Common myeloid progenitor, CD34-positive (primary cell): ENCODE measurements at regions not wholly inside any gene's neighbourhood (a gene's known extent, or its start where the extent isn't known, plus 50 kb on each side); places are given as distances from the start of the nearest gene placed in this dataset.

Experiments used
- CTCF ChIA-PET: fragments of 350-600 bp; sonication (Branson Sonifier 250); formaldehyde crosslinking; loops from one replicate; lab custom pipeline; 2021; ENCODE audit warnings: antibody characterized with exemption; lab: Charles Lee
- POLR2A ChIA-PET: fragments of 350-600 bp; sonication (Branson Sonifier 250); formaldehyde crosslinking; loops from one replicate; lab custom pipeline; 2021; ENCODE audit warnings: antibody characterized with exemption; lab: Charles Lee
- DNase-seq, 3 donors: peaks; one replicate each; pipeline versions ENCODE4 v3.0.0 to v3.0.0-alpha.2; 2013
- H3K27ac ChIP-seq, 2 experiments: 1 replicate in 1 of 2; 2 replicates in 1 of 2; pipeline ENCODE4 v1.7.0; 2013; ENCODE audit warnings: inconsistent platforms in 2 of 2, low read length in 2 of 2, mild to moderate bottlenecking in 2 of 2, low read depth in 1 of 2, moderate library complexity in 1 of 2; ENCODE audit not compliant: severe bottlenecking in 2 of 2, insufficient read depth in 1 of 2, poor library complexity in 1 of 2
- H3K27me3 ChIP-seq, 5 experiments: replicated peaks in 2 of 5; 1 replicate in 3 of 5; 2 replicates in 2 of 5; pipeline versions ENCODE4 v1.6.1 to v1.7.0; 2013; ENCODE audit warnings: low read length in 4 of 5, mild to moderate bottlenecking in 2 of 5, moderate library complexity in 2 of 5, inconsistent platforms in 1 of 5; ENCODE audit not compliant: insufficient read depth in 5 of 5, control insufficient read depth in 4 of 5
- H3K36me3 ChIP-seq, 4 experiments: 1 replicate in 2 of 4; 2 replicates in 2 of 4; pipeline versions ENCODE4 v1.6.1 to v1.7.0; 2013; ENCODE audit warnings: low read length in 3 of 4, control low read depth in 1 of 4, mild to moderate bottlenecking in 1 of 4; ENCODE audit not compliant: control insufficient read depth in 4 of 4, insufficient read depth in 4 of 4
- H3K4me1 ChIP-seq, 4 experiments: 1 replicate in 3 of 4; 2 replicates in 1 of 4; pipeline versions ENCODE4 v1.6.1 to v1.7.1; 2013; ENCODE audit warnings: low read length in 3 of 4, mild to moderate bottlenecking in 3 of 4, control low read depth in 1 of 4, inconsistent platforms in 1 of 4, moderate library complexity in 1 of 4; ENCODE audit not compliant: control insufficient read depth in 4 of 4, insufficient read depth in 4 of 4; ENCODE audit errors: control extremely low read depth in 1 of 4
- H3K4me3 ChIP-seq, 7 experiments: 1 replicate in 4 of 7; 2 replicates in 3 of 7; pipeline versions ENCODE4 v1.5.1 to v1.7.0; 2013; ENCODE audit warnings: mild to moderate bottlenecking in 7 of 7, low read length in 6 of 7, moderate library complexity in 6 of 7, inconsistent platforms in 2 of 7, low read depth in 2 of 7, control low read depth in 1 of 7; ENCODE audit not compliant: insufficient read depth in 4 of 7, control insufficient read depth in 1 of 7; ENCODE audit errors: extremely low read depth in 1 of 7
- H3K9me3 ChIP-seq, 5 experiments: 1 replicate in 4 of 5; 2 replicates in 1 of 5; pipeline versions ENCODE4 v1.6.1 to v1.7.1; 2013; ENCODE audit warnings: low read length in 4 of 5, mild to moderate bottlenecking in 2 of 5, inconsistent platforms in 1 of 5, low read depth in 1 of 5, moderate library complexity in 1 of 5; ENCODE audit not compliant: control insufficient read depth in 4 of 5, insufficient read depth in 2 of 5; ENCODE audit errors: control extremely low read depth in 1 of 5
- WGBS: methylation state at CpG from one replicate; pipeline ENCODE4 v1.1.5; 2013; ENCODE audit not compliant: insufficient coverage; 5-methylcytosine and 5-hydroxymethylcytosine counted together

GRCh38 chr3:103684904-103685303 lies 1250.1 kb downstream of the ZPLD1 start:
- no peaks in the 10 kb centered on the region for H3K4me1 ChIP-seq
- H3K4me3 ChIP-seq: no peak overlapping the region
- POLR2A ChIA-PET: no interaction called here
- no peaks in the 10 kb centered on the region for H3K36me3 ChIP-seq
- H3K9me3 ChIP-seq: no peaks in the 10 kb centered on the region
- H3K27ac ChIP-seq: no peak overlapping the region
- CTCF ChIA-PET: no interaction called here
- 93% methylated on average over 3 of the region's 4 CpGs for WGBS
- no peak for DNase-seq
- H3K27me3 ChIP-seq: no peaks in the 10 kb centered on the region

GRCh38 chr3:103685939-103686338 lies 1251.1 kb downstream of the ZPLD1 start:
- WGBS: no CpG with 5 or more reads among the region's 1 CpG
- no peaks in the 10 kb centered on the region for H3K36me3 ChIP-seq
- no peaks in the 10 kb centered on the region for H3K27me3 ChIP-seq
- H3K27ac ChIP-seq: no peak overlapping the region
- DNase-seq: no peak
- no peaks in the 10 kb centered on the region for H3K4me1 ChIP-seq
- POLR2A ChIA-PET: no interaction called here
- no peaks in the 10 kb centered on the region for H3K9me3 ChIP-seq
- no peak overlapping the region for H3K4me3 ChIP-seq
- CTCF ChIA-PET: interaction anchor here (0.9 kb wide), 1 partner anchor 22 kb away, joined by 3 read pairs; no protein-coding TSS in a partner anchor

- Histone ChIP-seq H3K4me3 (no peak overlapping the region), H3K36me3 (no peaks in the 10 kb centered on the region), H3K9me3 (no peaks in the 10 kb centered on the region), H3K27ac (no peak overlapping the region), H3K4me1 (no peaks in the 10 kb centered on the region), H3K27me3 (no peaks in the 10 kb centered on the region)
- POLR2A ChIA-PET: no interaction called here
- DNase-seq: no peak
- CTCF ChIA-PET: no interaction called here
Observed at GRCh38 chr3:103690536-103690935, 1255.7 kb downstream of the ZPLD1 start.

GRCh38 chr3:103693831-103694230 lies 1259.0 kb downstream of the ZPLD1 start:
- Histone ChIP-seq H3K9me3 (no peaks in the 10 kb centered on the region), H3K27me3 (no peaks in the 10 kb centered on the region), H3K36me3 (no peaks in the 10 kb centered on the region), H3K4me3 (no peak overlapping the region), H3K27ac (no peak overlapping the region), H3K4me1 (no peaks in the 10 kb centered on the region)
- ChIA-PET POLR2A (no interaction called here), CTCF (no interaction called here)
- DNase-seq: no peak
- WGBS: no CpG with 5 or more reads among the region's 2 CpGs

GRCh38 chr3:103698646-103699045 lies 1263.8 kb downstream of the ZPLD1 start:
- no peaks in the 10 kb centered on the region for H3K27me3 ChIP-seq
- WGBS: no CpG with 5 or more reads among the region's 1 CpG
- H3K9me3 ChIP-seq: no peaks in the 10 kb centered on the region
- POLR2A ChIA-PET: no interaction called here
- no peaks in the 10 kb centered on the region for H3K36me3 ChIP-seq
- no peaks in the 10 kb centered on the region for H3K4me1 ChIP-seq
- H3K4me3 ChIP-seq: no peak overlapping the region
- DNase-seq: no peak
- CTCF ChIA-PET: no interaction called here
- no peak overlapping the region for H3K27ac ChIP-seq

GRCh38 chr3:103699228-103699627 lies 1264.4 kb downstream of the ZPLD1 start:
- DNase-seq: no peak
- no peak overlapping the region for H3K4me3 ChIP-seq
- H3K27ac ChIP-seq: no peak overlapping the region
- POLR2A ChIA-PET: no interaction called here
- H3K27me3 ChIP-seq: no peaks in the 10 kb centered on the region
- CTCF ChIA-PET: interaction anchor here (1.1 kb wide), 1 partner anchor 28 kb away, joined by 4 read pairs; no protein-coding TSS in a partner anchor
- H3K4me1 ChIP-seq: no peaks in the 10 kb centered on the region
- 100% methylated on average over 1 of the region's 3 CpGs for WGBS
- H3K9me3 ChIP-seq: no peaks in the 10 kb centered on the region
- no peaks in the 10 kb centered on the region for H3K36me3 ChIP-seq

GRCh38 chr3:103705641-103706040 lies 1270.8 kb downstream of the ZPLD1 start:
- 67% methylated on average over 1 of the region's 2 CpGs for WGBS
- no peaks in the 10 kb centered on the region for H3K27me3 ChIP-seq
- H3K4me1 ChIP-seq: no peaks in the 10 kb centered on the region
- no peak overlapping the region for H3K4me3 ChIP-seq
- no peak for DNase-seq
- POLR2A ChIA-PET: no interaction called here
- H3K36me3 ChIP-seq: no peaks in the 10 kb centered on the region
- no peaks in the 10 kb centered on the region for H3K9me3 ChIP-seq
- CTCF ChIA-PET: no interaction called here
- no peak overlapping the region for H3K27ac ChIP-seq
